Natural killer cell (primary cell): ENCODE measurements at regions not wholly inside any gene's neighbourhood (a gene's known extent, or its start where the extent isn't known, plus 50 kb on each side); places are given as distances from the start of the nearest gene placed in this dataset.
"Not testable (repeated sequence)": the region's sequence is repeated elsewhere in the genome, so short reads cannot be mapped to it uniquely, and the experiment has no call there.

Source experiments
- ATAC-seq, 3 donors: fragments of 150-1000 bp in 2 of 3; fragments of 200-7000 bp in 1 of 3; cut with Tn5 transposase; 1 replicate in 1 of 3; 2 replicates in 2 of 3; pipeline ENCODE4 v1.10.0; 2021; ENCODE audit warnings: mild to moderate bottlenecking in 2 of 3, moderate library complexity in 2 of 3
- DNase-seq, 2 donors: peaks; one replicate each; pipeline versions ENCODE4 v3.0.0 to v3.0.0-alpha.2; 2013 to 2021; ENCODE audit warnings: mixed read lengths in 1 of 2
- H3K27ac ChIP-seq: one replicate; pipeline ENCODE4 v1.5.1; 2013; ENCODE audit warnings: mild to moderate bottlenecking, low read length
- H3K27me3 ChIP-seq: one replicate; pipeline ENCODE4 v1.6.1; 2013; ENCODE audit warnings: low read length; ENCODE audit not compliant: control insufficient read depth, insufficient read depth
- H3K36me3 ChIP-seq: one replicate; pipeline ENCODE4 v1.6.1; 2013; ENCODE audit warnings: low read length; ENCODE audit not compliant: control insufficient read depth, insufficient read depth
- H3K4me1 ChIP-seq: one replicate; pipeline ENCODE4 v1.6.1; 2013; ENCODE audit warnings: low read length; ENCODE audit not compliant: control insufficient read depth, insufficient read depth
- H3K4me3 ChIP-seq: one replicate; pipeline ENCODE4 v1.5.1; 2013; ENCODE audit warnings: low read length
- H3K9me3 ChIP-seq: one replicate; pipeline ENCODE4 v1.6.1; 2013; ENCODE audit warnings: low read length; ENCODE audit not compliant: control insufficient read depth, insufficient read depth
- H3K27ac Mint-ChIP-seq, 2 donors: one replicate each; pipeline ENCODE4 v1.8.0; 2022; ENCODE audit warnings: mild to moderate bottlenecking in 2 of 2, mixed read lengths in 2 of 2, moderate library complexity in 1 of 2
- H3K27me3 Mint-ChIP-seq, 2 donors: one replicate each; pipeline ENCODE4 v1.8.0; 2022; ENCODE audit warnings: low read depth in 2 of 2, mixed read lengths in 2 of 2
- H3K36me3 Mint-ChIP-seq: one replicate; pipeline ENCODE4 v1.8.0; 2022; ENCODE audit warnings: mixed read lengths
- H3K4me1 Mint-ChIP-seq, 2 donors: one replicate each; pipeline ENCODE4 v1.8.0; 2022; ENCODE audit warnings: mixed read lengths in 2 of 2
- H3K4me3 Mint-ChIP-seq: one replicate; pipeline ENCODE4 v1.8.0; 2022; ENCODE audit warnings: mild to moderate bottlenecking, moderate library complexity, mixed read lengths
- H3K9me3 Mint-ChIP-seq, 2 donors: one replicate each; pipeline ENCODE4 v1.8.0; 2022; ENCODE audit warnings: mixed read lengths in 2 of 2
- CTCF ChIP-seq: fragments of 200-600 bp; IDR thresholded peaks from one replicate; pipeline ENCODE4 v1.8.0; 2022; ENCODE audit warnings: antibody characterized with exemption
- WGBS: methylation state at CpG from one replicate; pipeline ENCODE4 v1.1.7; 2013; ENCODE audit warnings: missing lambda C conversion rate; ENCODE audit not compliant: insufficient coverage; 5-methylcytosine and 5-hydroxymethylcytosine counted together
- intact Hi-C: fragments of 100-400 bp; cut with micrococcal nuclease; formaldehyde crosslinking; loops from one replicate; pipeline ENCODE4 v1.14.2; 2022

DNA sequence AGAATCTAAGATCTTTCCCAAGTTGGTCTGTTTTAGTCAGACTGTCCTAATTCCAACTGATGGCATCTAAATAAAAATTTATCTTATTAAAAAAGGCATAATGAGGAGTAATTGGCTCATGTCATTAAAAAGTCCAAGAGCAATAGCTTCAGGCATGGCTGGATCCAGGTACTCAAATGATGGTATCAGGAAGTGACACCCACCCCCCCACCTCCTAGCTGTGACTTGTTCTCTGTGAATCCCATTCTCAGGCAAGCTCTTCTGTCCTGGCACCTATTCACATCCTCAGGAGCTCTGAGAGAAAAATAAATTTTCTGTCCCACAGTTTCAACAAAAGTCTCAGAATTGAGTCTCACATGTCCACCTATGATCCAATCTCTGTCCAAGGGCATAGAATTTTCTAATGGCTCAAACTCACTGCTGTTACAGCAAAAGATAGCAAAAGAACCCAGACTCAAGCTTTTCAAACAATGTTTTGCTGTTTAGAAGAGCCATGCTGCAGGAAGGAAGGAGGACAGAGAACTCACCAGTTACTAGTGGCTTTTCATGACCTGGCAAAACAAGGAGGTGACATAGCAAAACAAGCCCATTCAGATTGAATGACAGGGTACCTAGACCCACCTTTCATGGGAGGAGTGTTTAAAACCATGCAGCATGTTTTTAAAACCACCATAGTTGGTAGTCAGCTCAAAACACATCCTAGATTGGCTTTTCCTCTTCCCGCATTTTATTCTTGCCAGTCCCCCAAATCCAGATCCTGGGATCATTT lies 496.1 kb downstream of the PREX1 start:
- Histone ChIP-seq H3K4me3 (no peak overlapping the region), H3K27me3 (no peaks in the 10 kb centered on the region), H3K9me3 (no peaks in the 10 kb centered on the region), H3K27ac (no peak overlapping the region), H3K4me1 (no peaks in the 10 kb centered on the region), H3K36me3 (no peaks in the 10 kb centered on the region)
- intact Hi-C loops = loop anchor here (10.0 kb wide), 1 partner anchor 607 kb away; no protein-coding TSS in a partner anchor
- H3K27me3 Mint-ChIP-seq = peaks cover 11 to 32% of the 10 kb centered on the region in 2 donors
- 89% methylated on average over 1 of the region's 1 CpG for WGBS
- H3K4me1 Mint-ChIP-seq = no peaks in the 10 kb centered on the region
- H3K27ac Mint-ChIP-seq = no peak overlapping the region
- no peak for TF ChIP-seq CTCF
- no peak overlapping the region for H3K4me3 Mint-ChIP-seq
- no peaks in the 10 kb centered on the region for H3K36me3 Mint-ChIP-seq
- no peaks in the 10 kb centered on the region for H3K9me3 Mint-ChIP-seq
- ATAC-seq (no peak), DNase-seq (no peak)

DNA sequence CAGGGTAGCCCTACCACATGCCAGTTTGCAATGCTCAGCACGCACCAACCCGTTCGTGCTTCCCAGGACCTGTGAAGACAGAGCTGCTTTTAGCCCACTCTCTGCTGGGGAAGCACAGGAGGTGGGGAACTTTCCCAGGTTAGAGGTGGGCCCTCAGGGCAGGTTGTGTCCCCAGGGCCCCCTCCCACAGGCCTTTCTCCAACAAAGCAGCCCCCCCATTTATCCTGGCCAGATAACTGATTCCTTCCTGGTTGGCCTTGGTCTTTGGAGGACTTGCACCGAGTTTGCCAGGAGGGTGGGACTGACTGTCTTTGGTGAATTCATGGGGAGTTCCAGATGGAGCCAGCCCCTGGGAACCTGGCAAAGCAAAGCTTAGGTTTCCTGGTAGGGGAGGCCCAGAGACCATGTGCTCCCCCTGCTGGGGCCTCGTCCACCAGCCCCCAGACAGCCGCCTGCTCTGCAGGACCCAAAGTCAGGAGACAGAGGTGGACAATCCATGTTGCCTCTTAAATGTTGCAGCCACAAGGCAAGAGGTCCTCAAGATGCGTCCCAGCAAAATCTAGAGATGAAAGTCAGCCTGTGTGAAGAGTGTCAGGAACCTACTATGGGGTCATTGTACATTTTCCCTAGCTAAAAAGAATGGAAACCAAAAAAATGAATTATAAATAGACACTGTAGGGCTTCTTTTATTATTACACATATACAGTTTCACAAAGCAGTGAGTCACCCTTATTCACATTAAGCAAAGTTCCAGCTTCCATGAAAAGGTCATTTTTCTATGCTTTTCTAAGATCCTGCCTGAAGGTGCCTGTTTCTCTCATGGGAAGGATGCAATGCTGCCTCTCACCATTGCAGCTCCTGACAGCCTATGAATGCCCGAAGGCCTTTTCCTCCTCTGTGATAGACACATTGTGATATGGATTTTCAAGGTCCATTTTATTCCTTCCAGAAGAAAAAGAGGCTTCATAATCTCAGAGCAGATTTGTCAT lies 497.8 kb downstream of the PREX1 start:
- intact Hi-C loops = loop anchor here (10.0 kb wide), 1 partner anchor 605 kb away; no protein-coding TSS in a partner anchor
- Histone ChIP-seq H3K9me3 (no peaks in the 10 kb centered on the region), H3K4me1 (no peaks in the 10 kb centered on the region), H3K27ac (no peak overlapping the region), H3K36me3 (no peaks in the 10 kb centered on the region), H3K4me3 (no peak overlapping the region), H3K27me3 (no peaks in the 10 kb centered on the region)
- peak in 1 of 2 donors; percentile 19 for DNase-seq
- Mint-ChIP-seq H3K36me3 (no peaks in the 10 kb centered on the region), H3K9me3 (no peaks in the 10 kb centered on the region), H3K27ac (no peak overlapping the region), H3K4me3 (no peak overlapping the region), H3K27me3 (peaks cover 11 to 27% of the 10 kb centered on the region in 2 donors), H3K4me1 (no peaks in the 10 kb centered on the region)
- ATAC-seq = no peak
- 81% methylated on average over 8 of the region's 8 CpGs for WGBS
- TF ChIP-seq CTCF = no peak

DNA sequence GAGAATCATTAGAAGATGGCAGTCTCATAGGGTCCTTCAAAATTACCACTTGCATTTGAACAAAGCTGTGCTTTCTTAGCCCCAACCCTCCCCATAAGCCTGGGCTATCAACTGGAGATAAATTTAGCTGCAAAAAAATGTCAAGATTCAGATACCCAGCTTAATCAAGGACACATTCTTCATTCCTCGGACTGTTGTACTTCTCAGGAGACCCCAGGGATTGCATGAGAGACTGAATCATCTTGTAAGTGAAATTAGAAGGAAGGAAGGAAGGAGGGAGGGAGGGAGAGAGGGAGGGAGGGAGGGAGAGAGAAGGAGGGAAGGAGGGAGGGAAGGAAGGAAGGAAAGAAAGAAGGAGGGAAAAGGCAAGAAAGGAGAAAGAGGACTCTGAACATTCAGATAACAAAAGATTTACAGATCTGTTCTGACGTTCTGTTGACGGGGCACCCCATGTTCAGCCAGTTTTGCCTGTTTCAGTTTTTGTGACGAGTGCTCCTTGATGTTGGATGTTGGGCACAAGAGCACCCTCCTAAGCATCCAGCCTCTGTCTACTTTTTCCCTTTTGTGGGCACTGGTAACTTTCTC lies 498.7 kb downstream of the PREX1 start:
- no peak for TF ChIP-seq CTCF
- Mint-ChIP-seq H3K27me3 (peaks cover 11 to 27% of the 10 kb centered on the region in 2 donors), H3K4me3 (no peak overlapping the region), H3K9me3 (no peaks in the 10 kb centered on the region), H3K4me1 (no peaks in the 10 kb centered on the region), H3K27ac (no peak overlapping the region), H3K36me3 (no peaks in the 10 kb centered on the region)
- 91% methylated on average over 4 of the region's 4 CpGs for WGBS
- intact Hi-C loops = no loop called here
- H3K4me3 ChIP-seq = no peak overlapping the region
- H3K4me1 ChIP-seq = no peaks in the 10 kb centered on the region
- no peak overlapping the region for H3K27ac ChIP-seq
- no peak for ATAC-seq
- H3K27me3 ChIP-seq = peaks cover 2% of the 10 kb centered on the region
- H3K9me3 ChIP-seq = no peaks in the 10 kb centered on the region
- no peak for DNase-seq
- H3K36me3 ChIP-seq = no peaks in the 10 kb centered on the region

DNA sequence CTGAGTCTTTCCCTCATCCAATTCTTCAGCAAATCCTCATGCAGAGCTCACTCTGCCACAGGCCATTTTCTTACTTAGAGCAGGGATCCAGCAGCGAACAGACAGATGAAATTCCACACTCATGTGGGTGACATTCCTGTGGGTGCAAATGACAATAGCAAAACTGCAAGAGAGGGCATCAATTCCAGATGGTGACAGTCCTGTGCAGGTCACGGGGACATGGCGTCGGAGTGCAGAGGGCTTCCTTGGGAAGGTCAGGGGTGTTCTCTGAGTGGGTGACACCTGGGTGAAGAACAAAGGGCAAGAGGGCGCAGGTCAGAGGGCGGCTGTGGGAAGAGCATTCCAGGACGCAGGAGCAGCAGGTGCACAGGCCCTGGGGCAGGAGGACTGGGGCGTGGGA lies 500.0 kb downstream of the PREX1 start:
- H3K27ac ChIP-seq, H3K27ac Mint-ChIP-seq, H3K36me3 Mint-ChIP-seq, H3K36me3 ChIP-seq, H3K4me1 ChIP-seq, H3K4me1 Mint-ChIP-seq, DNase-seq, ATAC-seq, H3K9me3 ChIP-seq, intact Hi-C loops, H3K9me3 Mint-ChIP-seq, H3K4me3 ChIP-seq, H3K27me3 ChIP-seq, H3K4me3 Mint-ChIP-seq: not testable (repeated sequence)
- H3K27me3 Mint-ChIP-seq = peaks cover 11 to 27% of the 10 kb centered on the region in 2 donors
- 86% methylated on average over 7 of the region's 8 CpGs for WGBS
